DND-41 (cell line): ENCODE measurements at regions not wholly inside any gene's neighbourhood (a gene's known extent, or its start where the extent isn't known, plus 50 kb on each side); places are given as distances from the start of the nearest gene placed in this dataset.

ENCODE experiments used
- ATAC-seq: fragments of 200-7000 bp; cut with Tn5 transposase; 3 replicates; pipeline ENCODE4 v1.9.1; 2021; ENCODE audit warnings: low read depth; ENCODE audit not compliant: insufficient read depth
- DNase-seq: peaks from one replicate; pipeline ENCODE4 v3.0.0-alpha.2; 2020
- H2AFZ ChIP-seq: 2 replicates; pipeline ENCODE4 v1.6.0; 2012; ENCODE audit warnings: low read depth, low read length
- H3K27ac ChIP-seq: 2 replicates; pipeline ENCODE4 v1.5.1; 2012; ENCODE audit warnings: low read length, inconsistent platforms
- H3K27me3 ChIP-seq: fragments of 200-600 bp; sonication (generic); 2 replicates; pipeline ENCODE4 v1.6.0; 2012; ENCODE audit warnings: low read length, mild to moderate bottlenecking, inconsistent platforms; ENCODE audit not compliant: insufficient read depth, poor library complexity
- H3K36me3 ChIP-seq: 2 replicates; pipeline ENCODE4 v1.5.1; 2012; ENCODE audit warnings: low read length, inconsistent platforms; ENCODE audit not compliant: insufficient read depth
- H3K4me1 ChIP-seq: 2 replicates; pipeline ENCODE4 v1.5.1; 2012; ENCODE audit warnings: mild to moderate bottlenecking, low read length; ENCODE audit not compliant: insufficient read depth
- H3K4me2 ChIP-seq: 2 replicates; pipeline ENCODE4 v1.6.0; 2012; ENCODE audit warnings: mild to moderate bottlenecking, moderate library complexity, low read length, inconsistent platforms; ENCODE audit not compliant: insufficient read depth
- H3K4me3 ChIP-seq, 2 experiments: fragments of 200-600 bp in 1 of 2; shearing (Covaris generic) in 1 of 2; 2 replicates each; pipeline ENCODE4 v1.5.1; 2012 to 2016; ENCODE audit warnings: inconsistent platforms in 2 of 2, low read length in 2 of 2, mild to moderate bottlenecking in 2 of 2, low read depth in 1 of 2, moderate library complexity in 1 of 2
- H3K79me2 ChIP-seq: 2 replicates; pipeline ENCODE4 v1.6.0; 2012; ENCODE audit warnings: low read length, inconsistent platforms; ENCODE audit not compliant: insufficient read depth
- H3K9ac ChIP-seq: 2 replicates; pipeline ENCODE4 v1.6.0; 2012; ENCODE audit warnings: low read depth, mild to moderate bottlenecking, inconsistent platforms, low read length, moderate library complexity
- H3K9me3 ChIP-seq: 2 replicates; pipeline ENCODE4 v1.5.1; 2012; ENCODE audit warnings: low read length, moderate library complexity, mild to moderate bottlenecking, inconsistent platforms; ENCODE audit not compliant: insufficient read depth, severe bottlenecking
- H4K20me1 ChIP-seq: 2 replicates; pipeline ENCODE4 v1.6.0; 2012; ENCODE audit warnings: low read length; ENCODE audit not compliant: insufficient read depth
- EZH2 ChIP-seq: IDR thresholded peaks from 3 replicates; pipeline ENCODE4 v1.6.1; 2012; ENCODE audit warnings: borderline replicate concordance, low read depth, mild to moderate bottlenecking, moderate library complexity, low read length, inconsistent platforms; ENCODE audit not compliant: severe bottlenecking
- TF ChIP-seq, protein P1 (sequence below): IDR thresholded peaks from 2 replicates; pipeline ENCODE4 v1.5.1; 2012; ENCODE audit warnings: borderline replicate concordance, low read length, moderate library complexity, mild to moderate bottlenecking; ENCODE audit not compliant: poor library complexity, severe bottlenecking; ENCODE audit errors: extremely low read depth

DNA sequence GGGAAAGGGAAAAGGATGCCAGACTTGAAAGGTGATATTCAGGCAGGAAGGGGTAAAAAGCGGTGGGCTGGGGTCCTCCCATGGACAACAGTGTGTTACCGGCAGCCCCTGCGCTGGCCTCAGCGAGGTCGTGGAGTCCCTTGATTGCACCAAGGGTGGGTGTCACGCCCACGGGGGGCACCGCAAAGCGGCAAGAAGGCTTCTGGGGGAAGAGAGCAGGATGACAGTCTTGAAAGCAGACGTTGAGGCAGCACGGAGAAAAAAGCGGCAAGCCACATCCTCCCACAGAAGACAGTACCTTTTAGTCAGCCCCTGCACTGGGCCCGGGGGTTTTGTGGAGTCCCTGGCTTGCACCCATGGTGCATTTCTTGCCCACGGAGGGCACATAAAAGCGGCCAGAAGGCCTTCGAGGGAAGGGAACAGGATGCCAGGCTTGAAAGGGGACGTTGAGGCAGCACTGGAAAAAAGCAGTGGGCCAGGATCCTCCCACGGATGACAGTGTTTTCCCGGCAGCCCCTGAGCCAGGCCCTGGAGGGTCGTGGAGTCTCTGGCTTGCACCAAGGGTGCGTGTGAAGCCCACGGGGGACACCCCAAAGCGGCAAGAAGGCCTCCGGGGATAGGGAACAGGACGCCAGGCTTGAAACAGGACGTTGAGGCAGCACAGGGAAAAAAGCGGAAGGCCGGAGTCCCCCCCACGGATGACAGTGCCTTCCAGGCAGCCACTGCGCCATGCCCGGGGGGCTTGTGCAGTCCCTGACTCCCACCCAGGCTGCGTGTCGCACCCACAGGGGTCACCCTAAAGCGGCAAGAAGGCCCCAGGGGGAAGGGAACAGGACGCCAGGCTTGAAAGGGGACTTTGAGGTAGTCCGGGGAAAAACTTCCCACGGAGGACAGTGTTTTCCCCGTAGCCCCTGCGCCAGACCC lies 162.2 kb upstream of the ALG10B start:
- no peak overlapping the region for H3K9ac ChIP-seq

DNA sequence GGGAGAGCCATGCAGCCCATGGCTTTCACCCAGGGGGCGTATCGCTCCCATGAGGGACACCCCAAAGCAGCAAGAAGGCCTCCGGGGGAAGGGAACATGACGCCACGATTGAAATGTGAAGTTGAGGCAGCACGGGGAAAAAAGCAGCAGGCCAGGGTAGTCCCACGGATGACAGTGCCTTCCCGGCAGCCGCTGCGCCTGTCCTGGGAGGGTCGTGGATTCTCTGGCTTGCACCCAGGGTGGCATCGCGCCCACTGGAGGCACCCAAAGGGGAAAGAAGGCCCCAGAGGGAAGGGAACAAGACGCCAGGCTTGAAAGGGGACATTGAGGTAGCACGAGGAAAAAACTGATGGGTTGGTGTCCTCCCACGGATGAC lies 161.6 kb upstream of the ALG10B start:
- H2AFZ ChIP-seq, result no peak overlapping the region
- ATAC-seq, result no peak
- no peaks in the 10 kb centered on the region for H3K79me2 ChIP-seq
- H3K36me3 ChIP-seq, result no peaks in the 10 kb centered on the region
- no peak for DNase-seq
- H3K4me2 ChIP-seq, result no peak overlapping the region
- H3K4me1 ChIP-seq, result no peaks in the 10 kb centered on the region
- H3K27ac ChIP-seq, result no peak overlapping the region
- TF ChIP-seq, protein P1, sequence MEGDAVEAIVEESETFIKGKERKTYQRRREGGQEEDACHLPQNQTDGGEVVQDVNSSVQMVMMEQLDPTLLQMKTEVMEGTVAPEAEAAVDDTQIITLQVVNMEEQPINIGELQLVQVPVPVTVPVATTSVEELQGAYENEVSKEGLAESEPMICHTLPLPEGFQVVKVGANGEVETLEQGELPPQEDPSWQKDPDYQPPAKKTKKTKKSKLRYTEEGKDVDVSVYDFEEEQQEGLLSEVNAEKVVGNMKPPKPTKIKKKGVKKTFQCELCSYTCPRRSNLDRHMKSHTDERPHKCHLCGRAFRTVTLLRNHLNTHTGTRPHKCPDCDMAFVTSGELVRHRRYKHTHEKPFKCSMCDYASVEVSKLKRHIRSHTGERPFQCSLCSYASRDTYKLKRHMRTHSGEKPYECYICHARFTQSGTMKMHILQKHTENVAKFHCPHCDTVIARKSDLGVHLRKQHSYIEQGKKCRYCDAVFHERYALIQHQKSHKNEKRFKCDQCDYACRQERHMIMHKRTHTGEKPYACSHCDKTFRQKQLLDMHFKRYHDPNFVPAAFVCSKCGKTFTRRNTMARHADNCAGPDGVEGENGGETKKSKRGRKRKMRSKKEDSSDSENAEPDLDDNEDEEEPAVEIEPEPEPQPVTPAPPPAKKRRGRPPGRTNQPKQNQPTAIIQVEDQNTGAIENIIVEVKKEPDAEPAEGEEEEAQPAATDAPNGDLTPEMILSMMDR, result no peak
- no peak for TF ChIP-seq EZH2
- no peak overlapping the region for H3K4me3 ChIP-seq
- no peak overlapping the region for H3K9ac ChIP-seq
- H4K20me1 ChIP-seq, result no peaks in the 10 kb centered on the region
- H3K27me3 ChIP-seq, result no peaks in the 10 kb centered on the region
- H3K9me3 ChIP-seq, result peaks cover 58% of the 10 kb centered on the region

More for the DNA sequence above, 162.2 kb upstream of the ALG10B start:
- Histone ChIP-seq H3K4me3 (no peak overlapping the region), H3K9me3 (peaks cover 60% of the 10 kb centered on the region), H4K20me1 (no peaks in the 10 kb centered on the region), H2AFZ (no peak overlapping the region), H3K79me2 (no peaks in the 10 kb centered on the region), H3K36me3 (no peaks in the 10 kb centered on the region), H3K4me1 (no peaks in the 10 kb centered on the region), H3K27ac (no peak overlapping the region), H3K27me3 (no peaks in the 10 kb centered on the region), H3K4me2 (no peak overlapping the region)
- TF ChIP-seq, protein P1, result no peak
- TF ChIP-seq EZH2, result no peak
- no peak for ATAC-seq
- DNase-seq, result no peak

DNA sequence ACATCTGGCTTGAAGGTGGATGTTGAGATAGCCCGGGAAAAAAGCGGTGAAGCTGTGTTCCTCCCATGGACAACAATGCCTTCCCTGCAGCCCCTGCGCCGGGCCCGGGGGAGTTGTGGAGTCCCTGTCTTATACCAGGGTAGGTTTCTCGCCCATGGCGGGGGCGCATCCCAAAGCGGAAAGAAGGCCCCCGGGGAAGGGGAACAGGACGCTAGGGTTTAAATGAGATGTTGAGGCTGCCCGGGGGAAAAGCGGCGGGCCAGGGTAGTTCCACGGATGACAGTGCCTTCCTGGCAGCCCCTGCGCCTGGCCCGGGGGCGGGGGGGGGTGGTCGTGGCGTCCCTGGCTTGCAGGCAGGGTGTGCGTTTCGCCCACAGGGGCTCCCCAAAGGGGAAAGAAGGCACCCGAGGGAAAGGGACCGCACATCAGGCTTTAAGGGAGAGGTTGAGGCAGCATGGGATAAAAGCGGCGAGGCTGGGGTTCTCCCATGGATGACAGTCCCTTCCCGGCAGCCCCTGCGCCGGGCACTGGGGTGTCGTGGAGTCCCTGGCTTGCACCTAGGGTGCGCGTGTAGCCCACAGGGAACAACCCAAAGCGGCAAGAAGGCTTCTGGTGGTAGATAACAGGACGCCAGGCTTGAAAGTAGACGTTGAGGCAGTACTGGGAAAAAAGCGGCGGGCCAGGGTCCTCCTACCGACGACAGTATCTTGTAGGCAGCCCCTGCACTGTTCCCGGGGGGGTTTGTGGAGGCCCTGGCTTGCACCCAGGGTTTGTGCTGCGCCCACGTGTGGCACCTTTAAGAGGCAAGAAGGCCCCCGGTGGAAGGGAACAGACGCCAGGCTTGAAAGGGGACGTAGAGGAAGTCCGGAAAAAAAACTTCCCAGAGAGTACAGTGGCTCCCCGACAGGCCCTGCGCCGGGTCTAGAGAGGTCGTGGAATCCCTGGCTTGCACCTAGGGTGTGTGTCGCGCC lies 160.8 kb upstream of the ALG10B start:
- peaks cover 53% of the 10 kb centered on the region for H3K9me3 ChIP-seq
- H4K20me1 ChIP-seq, result no peaks in the 10 kb centered on the region
- DNase-seq (no peak), ATAC-seq (no peak)
- no peak overlapping the region for H3K4me3 ChIP-seq
- no peaks in the 10 kb centered on the region for H3K36me3 ChIP-seq
- TF ChIP-seq, protein P1, result no peak
- TF ChIP-seq EZH2, result no peak
- no peak overlapping the region for H3K27ac ChIP-seq
- no peak overlapping the region for H2AFZ ChIP-seq
- H3K4me1 ChIP-seq, result no peaks in the 10 kb centered on the region
- H3K4me2 ChIP-seq, result no peak overlapping the region
- no peaks in the 10 kb centered on the region for H3K79me2 ChIP-seq
- no peak overlapping the region for H3K9ac ChIP-seq
- H3K27me3 ChIP-seq, result no peaks in the 10 kb centered on the region
